ENCODE measurements at regions not wholly inside any gene's neighbourhood (a gene's known extent, or its start where the extent isn't known, plus 50 kb on each side); places are given as distances from the start of the nearest gene placed in this dataset.

DNA sequence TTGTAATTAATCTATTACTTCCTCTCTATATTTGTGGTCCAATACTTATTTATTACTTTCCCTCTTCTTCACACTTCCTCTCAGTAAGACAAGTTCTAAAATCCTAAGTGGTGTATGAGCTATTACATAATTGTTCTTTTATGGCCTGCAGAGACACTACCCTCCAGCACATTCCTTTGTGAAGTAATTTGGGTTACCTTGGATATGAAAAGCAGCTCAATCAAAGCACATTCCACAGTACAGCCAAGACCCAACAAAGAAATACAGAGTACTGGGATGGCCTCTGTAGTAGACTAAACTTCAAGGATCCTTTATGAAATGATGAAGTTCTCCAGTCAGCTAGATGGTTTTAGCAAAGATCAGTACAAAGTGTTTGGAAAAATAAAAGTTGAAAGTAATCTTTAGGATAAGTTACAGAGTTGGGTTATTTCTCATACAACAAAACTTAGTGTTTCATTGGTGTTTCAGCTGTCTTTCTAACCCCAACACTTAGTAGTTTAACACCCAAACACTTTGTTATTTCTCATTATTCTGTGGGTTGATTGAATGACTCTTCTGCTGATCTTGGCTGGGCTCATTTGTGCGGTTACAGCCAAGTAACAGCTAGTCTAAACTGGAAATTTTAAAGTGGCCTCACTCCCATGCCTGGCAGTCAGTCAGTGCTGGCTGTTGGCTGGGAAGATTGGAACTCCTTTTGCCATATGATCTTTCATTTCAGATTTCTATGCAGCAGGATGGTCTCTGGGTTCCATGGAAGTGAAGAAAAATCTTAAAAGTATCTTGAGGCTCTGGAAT lies 161.5 kb upstream of the POU3F2 start:
- H3K9me3 ChIP-seq, result no peaks in the 10 kb centered on the region
- DNase-seq, result no peak
- 53 to 92% methylated on average over 1 of the region's 1 CpG for WGBS, 2 donors
- H3K27me3 ChIP-seq, result no peaks in the 10 kb centered on the region
- no peaks in the 10 kb centered on the region for H3K36me3 ChIP-seq
- no peak for TF ChIP-seq EP300 (IDR thresholded peaks at IDR 0.05)
- TF ChIP-seq POLR2A (IDR thresholded peaks at IDR 0.05), result no peak
- TF ChIP-seq CTCF (IDR thresholded peaks at IDR 0.05), result no peak
- no peak for TF ChIP-seq POLR2AphosphoS5 (IDR thresholded peaks at IDR 0.05)
- intact Hi-C loops (cut with DNase I), result no loop called here
- H3K27ac ChIP-seq, result no peak overlapping the region
- no peak overlapping the region for H3K4me3 ChIP-seq
- H3K4me1 ChIP-seq, result no peaks in the 10 kb centered on the region

DNA sequence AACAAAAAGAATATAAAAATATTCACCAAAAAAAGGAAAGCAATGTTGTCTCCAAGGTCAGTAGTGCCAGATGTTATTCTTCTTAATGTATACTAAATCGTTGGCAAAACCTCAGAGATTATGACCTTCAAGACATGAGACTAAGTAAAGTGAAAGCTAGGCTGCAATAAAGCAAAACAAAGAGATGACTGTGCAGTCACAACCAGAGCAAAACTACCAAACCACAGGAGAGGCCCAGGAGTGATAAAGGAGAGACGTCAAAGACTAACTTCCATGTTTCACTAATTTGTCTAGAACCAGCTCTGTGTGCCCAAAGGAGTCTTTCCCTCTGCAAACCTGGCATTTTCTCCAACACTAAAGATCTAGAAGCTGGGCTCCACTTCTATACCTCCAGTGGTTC lies 155.9 kb upstream of the POU3F2 start:
- TF ChIP-seq POLR2AphosphoS5 (IDR thresholded peaks at IDR 0.05), result no peak
- TF ChIP-seq POLR2A (IDR thresholded peaks at IDR 0.05), result no peak
- no peak for TF ChIP-seq EP300 (IDR thresholded peaks at IDR 0.05)
- no peak for TF ChIP-seq CTCF (IDR thresholded peaks at IDR 0.05)
- Histone ChIP-seq H3K4me3 (no peak overlapping the region), H3K27ac (no peak overlapping the region), H3K9me3 (no peaks in the 10 kb centered on the region), H3K27me3 (no peaks in the 10 kb centered on the region), H3K4me1 (no peaks in the 10 kb centered on the region), H3K36me3 (no peaks in the 10 kb centered on the region)
- 15 to 51% methylated on average over 2 of the region's 2 CpGs for WGBS, 2 donors
- no peak for DNase-seq
- intact Hi-C loops (cut with DNase I), result no loop called here

GRCh38 chr6:98686008-98686601 lies 148.3 kb upstream of the POU3F2 start:
- 80 to 82% methylated on average over 1 of the region's 1 CpG for WGBS, 2 donors
- H3K27me3 ChIP-seq, result no peaks in the 10 kb centered on the region
- H3K27ac ChIP-seq, result no peak overlapping the region
- TF ChIP-seq CTCF (IDR thresholded peaks at IDR 0.05) (no peak), POLR2A (IDR thresholded peaks at IDR 0.05) (no peak), EP300 (IDR thresholded peaks at IDR 0.05) (no peak), POLR2AphosphoS5 (IDR thresholded peaks at IDR 0.05) (no peak)
- intact Hi-C loops (cut with DNase I), result no loop called here
- DNase-seq, result no peak
- no peak overlapping the region for H3K4me3 ChIP-seq
- H3K4me1 ChIP-seq, result no peaks in the 10 kb centered on the region
- no peaks in the 10 kb centered on the region for H3K36me3 ChIP-seq
- H3K9me3 ChIP-seq, result no peaks in the 10 kb centered on the region

- intact Hi-C loops (cut with DNase I), result no loop called here
- TF ChIP-seq EP300 (IDR thresholded peaks at IDR 0.05) (no peak), POLR2A (IDR thresholded peaks at IDR 0.05) (no peak), POLR2AphosphoS5 (IDR thresholded peaks at IDR 0.05) (no peak), CTCF (IDR thresholded peaks at IDR 0.05) (no peak)
- H3K4me3 ChIP-seq, result no peak overlapping the region
- WGBS, 2 donors, result 54 to 60% methylated on average over 4 of the region's 4 CpGs
- DNase-seq, result no peak
- no peaks in the 10 kb centered on the region for H3K4me1 ChIP-seq
- H3K27me3 ChIP-seq, result no peaks in the 10 kb centered on the region
- no peak overlapping the region for H3K27ac ChIP-seq
- no peaks in the 10 kb centered on the region for H3K36me3 ChIP-seq
- H3K9me3 ChIP-seq, result no peaks in the 10 kb centered on the region
These were observed 146.6 kb upstream of the POU3F2 start for GRCh38 chr6:98687752-98688151.

All from sigmoid colon (tissue), 6 donors.